Keratinocyte (primary cell): ENCODE measurements at regions not wholly inside any gene's neighbourhood (a gene's known extent, or its start where the extent isn't known, plus 50 kb on each side); places are given as distances from the start of the nearest gene placed in this dataset.

ENCODE experiments used
- DNase-seq: peaks from one replicate; pipeline ENCODE4 v3.0.0-alpha.2; 2011; ENCODE audit warnings: low read depth, missing footprints, low spot score
- FAIRE-seq: peaks from 2 replicates; lab custom pipeline; 2011; peaks lifted over from hg19 to GRCh38; lab: Jason Lieb, UNC
- H2AFZ ChIP-seq: 2 replicates; pipeline ENCODE4 v1.6.0; 2012; ENCODE audit warnings: low read length, control low read depth, inconsistent platforms; ENCODE audit not compliant: control insufficient read depth
- H3K27ac ChIP-seq: 2 replicates; pipeline ENCODE4 v1.5.1; 2011; ENCODE audit warnings: low read length; ENCODE audit not compliant: control insufficient read depth, insufficient read depth
- H3K27me3 ChIP-seq: 3 replicates; pipeline ENCODE4 v1.6.0; 2011; ENCODE audit warnings: low read length; ENCODE audit not compliant: control insufficient read depth, insufficient read depth; ENCODE audit errors: extremely low read depth
- H3K36me3 ChIP-seq, 2 experiments: 2 replicates in 1 of 2; 3 replicates in 1 of 2; pipeline ENCODE4 v1.5.1; 2011; ENCODE audit warnings: low read length in 2 of 2, mild to moderate bottlenecking in 1 of 2; ENCODE audit not compliant: control insufficient read depth in 2 of 2, insufficient read depth in 2 of 2; ENCODE audit errors: extremely low read depth in 1 of 2
- H3K4me1 ChIP-seq: 3 replicates; pipeline ENCODE4 v1.5.1; 2011; ENCODE audit warnings: low read length; ENCODE audit not compliant: control insufficient read depth, insufficient read depth; ENCODE audit errors: extremely low read depth
- H3K4me2 ChIP-seq: 3 replicates; pipeline ENCODE4 v1.6.0; 2011; ENCODE audit warnings: low read depth, low read length; ENCODE audit not compliant: control insufficient read depth, insufficient read depth; ENCODE audit errors: extremely low read depth
- H3K4me3 ChIP-seq, 3 experiments: fragments of 200-600 bp in 1 of 3; sonication (generic) in 1 of 3; 2 replicates in 2 of 3; 3 replicates in 1 of 3; pipeline ENCODE4 v1.5.1; 2011 to 2016; ENCODE audit warnings: low read length in 3 of 3, mild to moderate bottlenecking in 3 of 3, control low read depth in 2 of 3, inconsistent platforms in 1 of 3, low read depth in 1 of 3, mixed read lengths in 1 of 3, mixed run types in 1 of 3, moderate library complexity in 1 of 3; ENCODE audit not compliant: control insufficient read depth in 2 of 3, insufficient read depth in 2 of 3; ENCODE audit errors: extremely low read depth in 1 of 3
- H3K79me2 ChIP-seq: 2 replicates; pipeline ENCODE4 v1.6.0; 2012; ENCODE audit warnings: low read length; ENCODE audit not compliant: control insufficient read depth, insufficient read depth
- H3K9ac ChIP-seq: 3 replicates; pipeline ENCODE4 v1.6.0; 2011; ENCODE audit warnings: low read length; ENCODE audit not compliant: control insufficient read depth, insufficient read depth; ENCODE audit errors: extremely low read depth
- H3K9me1 ChIP-seq: 3 replicates; pipeline ENCODE4 v1.6.0; 2011; ENCODE audit warnings: low read length; ENCODE audit not compliant: control insufficient read depth, insufficient read depth; ENCODE audit errors: extremely low read depth
- H3K9me3 ChIP-seq: 2 replicates; pipeline ENCODE4 v1.5.1; 2012; ENCODE audit warnings: low read depth, low read length; ENCODE audit not compliant: control insufficient read depth
- H4K20me1 ChIP-seq: 3 replicates; pipeline ENCODE4 v1.6.0; 2011; ENCODE audit warnings: low read length; ENCODE audit not compliant: control insufficient read depth, insufficient read depth; ENCODE audit errors: extremely low read depth
- EZH2 ChIP-seq: IDR thresholded peaks from one replicate; pipeline ENCODE4 v1.6.1; 2012; ENCODE audit warnings: inconsistent platforms, mild to moderate bottlenecking, low read length, moderate library complexity
- dilution Hi-C: fragments of 300-500 bp; cut with MboI; formaldehyde crosslinking; loops from one replicate; pipeline ENCODE4 v1.7.0; 2020; ENCODE audit warnings: low sequenced_read_pairs; ENCODE audit not compliant: extremely low pct_ligation_motif_present
- TF ChIP-seq, protein P1 (sequence below), 3 experiments: IDR thresholded peaks in 1 of 3; conservative IDR thresholded peaks in 1 of 3; optimal IDR thresholded peaks in 1 of 3; 2 replicates in 2 of 3; 3 replicates in 1 of 3; pipeline versions ENCODE3 to v1.5.1; 2011; ENCODE audit warnings: low read length in 3 of 3, mild to moderate bottlenecking in 3 of 3, moderate library complexity in 2 of 3, control low read depth in 1 of 3, inconsistent platforms in 1 of 3; ENCODE audit not compliant: insufficient read depth in 2 of 3; ENCODE audit errors: extremely low read depth in 1 of 3

DNA sequence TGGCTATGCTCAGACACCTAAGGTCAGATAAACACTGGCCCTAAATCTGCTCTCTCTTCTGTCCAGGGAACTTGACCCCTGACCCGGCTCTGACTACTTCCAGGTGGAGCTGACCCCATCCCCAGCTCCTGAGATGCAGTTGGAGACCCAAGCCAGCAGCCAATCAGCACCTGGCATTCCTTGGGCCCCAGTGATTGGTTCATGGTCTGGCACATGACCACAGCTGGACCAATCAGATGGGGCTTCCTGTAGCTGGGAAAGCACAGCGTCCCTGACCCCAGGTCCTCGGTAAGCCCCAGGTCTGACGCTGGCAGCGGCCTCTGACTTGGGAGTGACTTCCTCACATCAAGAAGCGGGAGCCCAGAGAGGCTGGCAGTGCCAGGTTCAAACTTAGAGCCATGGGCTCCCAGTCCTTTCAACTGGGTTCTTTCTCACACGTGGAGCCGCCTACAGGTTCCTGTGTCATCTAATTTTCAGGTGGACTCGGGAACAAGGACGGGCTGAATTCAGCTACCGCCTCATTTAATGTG is 915.4 kb upstream of the TMEM132C start:
- Histone ChIP-seq H3K36me3 (no peaks in the 10 kb centered on the region), H3K9me3 (no peaks in the 10 kb centered on the region), H3K4me1 (no peaks in the 10 kb centered on the region), H3K4me2 (no peak overlapping the region), H3K79me2 (no peaks in the 10 kb centered on the region), H3K9me1 (no peaks in the 10 kb centered on the region), H3K4me3 (no peak overlapping the region), H3K27me3 (no peaks in the 10 kb centered on the region), H2AFZ (no peak overlapping the region), H3K9ac (no peak overlapping the region), H3K27ac (no peak overlapping the region), H4K20me1 (no peaks in the 10 kb centered on the region)
- DNase-seq: no peak
- no peak for FAIRE-seq
- dilution Hi-C loops: no loop called here
- TF ChIP-seq, protein P1, sequence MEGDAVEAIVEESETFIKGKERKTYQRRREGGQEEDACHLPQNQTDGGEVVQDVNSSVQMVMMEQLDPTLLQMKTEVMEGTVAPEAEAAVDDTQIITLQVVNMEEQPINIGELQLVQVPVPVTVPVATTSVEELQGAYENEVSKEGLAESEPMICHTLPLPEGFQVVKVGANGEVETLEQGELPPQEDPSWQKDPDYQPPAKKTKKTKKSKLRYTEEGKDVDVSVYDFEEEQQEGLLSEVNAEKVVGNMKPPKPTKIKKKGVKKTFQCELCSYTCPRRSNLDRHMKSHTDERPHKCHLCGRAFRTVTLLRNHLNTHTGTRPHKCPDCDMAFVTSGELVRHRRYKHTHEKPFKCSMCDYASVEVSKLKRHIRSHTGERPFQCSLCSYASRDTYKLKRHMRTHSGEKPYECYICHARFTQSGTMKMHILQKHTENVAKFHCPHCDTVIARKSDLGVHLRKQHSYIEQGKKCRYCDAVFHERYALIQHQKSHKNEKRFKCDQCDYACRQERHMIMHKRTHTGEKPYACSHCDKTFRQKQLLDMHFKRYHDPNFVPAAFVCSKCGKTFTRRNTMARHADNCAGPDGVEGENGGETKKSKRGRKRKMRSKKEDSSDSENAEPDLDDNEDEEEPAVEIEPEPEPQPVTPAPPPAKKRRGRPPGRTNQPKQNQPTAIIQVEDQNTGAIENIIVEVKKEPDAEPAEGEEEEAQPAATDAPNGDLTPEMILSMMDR (optimal IDR thresholded peaks at IDR 0.05 in 1 of 3, IDR thresholded peaks at IDR 0.05 in 1 of 3, conservative IDR thresholded peaks at IDR 0.05 in 1 of 3; ENCODE audit: extremely low read depth in 1 of 3, insufficient read depth in 2 of 3, low read length in 3 of 3): no peak
- no peak for TF ChIP-seq EZH2

DNA sequence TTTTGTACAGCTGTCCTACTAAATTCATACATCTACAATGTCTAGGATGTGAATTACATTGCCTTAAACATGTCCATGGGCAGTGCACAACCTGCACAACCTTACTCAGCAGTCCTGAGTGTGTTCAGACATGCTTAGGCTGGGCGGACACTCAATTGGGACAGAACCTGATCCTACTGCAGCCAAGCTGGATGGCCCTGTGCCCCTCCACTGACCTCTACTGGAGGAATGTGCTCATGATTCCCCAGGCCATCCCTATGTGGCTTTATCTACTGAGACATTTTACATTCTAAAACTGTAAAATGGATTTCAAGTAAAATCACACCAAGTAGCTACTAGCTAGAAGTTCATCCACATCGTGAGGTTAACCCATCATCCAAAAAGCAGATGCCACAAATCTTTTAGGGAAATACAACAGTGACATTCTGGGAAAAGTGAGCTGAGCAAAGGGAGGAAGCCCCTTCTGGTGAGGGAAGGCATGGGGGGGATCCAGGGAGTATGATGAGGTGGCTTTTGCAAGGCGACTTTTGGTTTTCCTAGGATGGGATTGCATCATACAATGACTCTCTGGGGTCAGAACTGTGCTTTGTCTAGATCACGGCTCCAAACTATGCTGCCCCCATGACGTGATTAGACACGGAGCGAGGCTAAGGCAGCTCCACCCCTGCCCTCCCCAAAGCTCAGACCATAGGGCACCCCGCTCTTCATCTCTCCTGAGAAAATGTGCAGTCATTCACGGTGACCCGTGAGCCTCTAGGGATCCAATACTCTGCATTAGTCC is 911.7 kb upstream of the TMEM132C start:
- no peak overlapping the region for H2AFZ ChIP-seq
- no peaks in the 10 kb centered on the region for H3K79me2 ChIP-seq
- no peaks in the 10 kb centered on the region for H3K36me3 ChIP-seq
- H3K9ac ChIP-seq: no peak overlapping the region
- no peaks in the 10 kb centered on the region for H3K4me1 ChIP-seq
- no peak overlapping the region for H3K27ac ChIP-seq
- no peak overlapping the region for H3K4me3 ChIP-seq
- no peaks in the 10 kb centered on the region for H3K27me3 ChIP-seq
- no peak overlapping the region for H3K4me2 ChIP-seq
- H3K9me3 ChIP-seq: no peaks in the 10 kb centered on the region
- H3K9me1 ChIP-seq: no peaks in the 10 kb centered on the region
- no peak for DNase-seq
- TF ChIP-seq, protein P1 (optimal IDR thresholded peaks at IDR 0.05 in 1 of 3, IDR thresholded peaks at IDR 0.05 in 1 of 3, conservative IDR thresholded peaks at IDR 0.05 in 1 of 3; ENCODE audit: extremely low read depth in 1 of 3, insufficient read depth in 2 of 3, low read length in 3 of 3): peak; percentile 44 to 79 (median 60)
- TF ChIP-seq EZH2: no peak
- peak; percentile 29 for FAIRE-seq
- no peaks in the 10 kb centered on the region for H4K20me1 ChIP-seq
- dilution Hi-C loops: no loop called here
